ENCODE measurements at regions not wholly inside any gene's neighbourhood (a gene's known extent, or its start where the extent isn't known, plus 50 kb on each side); places are given as distances from the start of the nearest gene placed in this dataset.

DNA sequence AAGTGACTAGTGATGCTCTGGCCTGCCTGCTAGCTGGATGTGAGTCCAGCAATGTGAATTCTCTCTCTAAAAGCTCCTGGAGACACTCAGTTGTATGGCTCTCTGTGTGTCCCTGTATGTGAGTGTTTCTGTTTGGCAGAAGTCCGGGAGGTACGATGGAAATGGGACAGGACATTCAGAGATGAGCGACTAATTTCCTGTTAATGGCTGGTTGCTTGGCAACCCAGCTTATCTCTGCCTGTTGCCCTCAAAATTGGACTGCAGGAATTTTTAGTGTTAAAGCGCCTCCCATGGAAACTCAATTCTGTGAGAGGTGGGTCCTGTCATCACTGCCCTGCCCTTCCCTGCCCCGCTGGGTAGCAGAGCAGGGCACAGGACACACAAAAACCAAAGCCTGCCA lies 136.8 kb upstream of the LRFN2 start:
- DNase-seq (ENCODE audit: low read depth): peak; percentile 5
- TF ChIP-seq, protein P1, sequence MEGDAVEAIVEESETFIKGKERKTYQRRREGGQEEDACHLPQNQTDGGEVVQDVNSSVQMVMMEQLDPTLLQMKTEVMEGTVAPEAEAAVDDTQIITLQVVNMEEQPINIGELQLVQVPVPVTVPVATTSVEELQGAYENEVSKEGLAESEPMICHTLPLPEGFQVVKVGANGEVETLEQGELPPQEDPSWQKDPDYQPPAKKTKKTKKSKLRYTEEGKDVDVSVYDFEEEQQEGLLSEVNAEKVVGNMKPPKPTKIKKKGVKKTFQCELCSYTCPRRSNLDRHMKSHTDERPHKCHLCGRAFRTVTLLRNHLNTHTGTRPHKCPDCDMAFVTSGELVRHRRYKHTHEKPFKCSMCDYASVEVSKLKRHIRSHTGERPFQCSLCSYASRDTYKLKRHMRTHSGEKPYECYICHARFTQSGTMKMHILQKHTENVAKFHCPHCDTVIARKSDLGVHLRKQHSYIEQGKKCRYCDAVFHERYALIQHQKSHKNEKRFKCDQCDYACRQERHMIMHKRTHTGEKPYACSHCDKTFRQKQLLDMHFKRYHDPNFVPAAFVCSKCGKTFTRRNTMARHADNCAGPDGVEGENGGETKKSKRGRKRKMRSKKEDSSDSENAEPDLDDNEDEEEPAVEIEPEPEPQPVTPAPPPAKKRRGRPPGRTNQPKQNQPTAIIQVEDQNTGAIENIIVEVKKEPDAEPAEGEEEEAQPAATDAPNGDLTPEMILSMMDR (IDR thresholded peaks at IDR 0.05; ENCODE audit: control insufficient read depth, insufficient read depth, low read depth, low read length, missing control alignments): no peak
- no peak overlapping the region for H3K4me3 ChIP-seq (ENCODE audit: control insufficient read depth, low read depth, low read length)

- no peak for DNase-seq (ENCODE audit: low read depth)
- no peak overlapping the region for H3K4me3 ChIP-seq (ENCODE audit: control insufficient read depth, low read depth, low read length)
- TF ChIP-seq, protein P1 (IDR thresholded peaks at IDR 0.05; ENCODE audit: control insufficient read depth, insufficient read depth, low read depth, low read length, missing control alignments): no peak
These were observed 135.5 kb upstream of the LRFN2 start for GRCh38 chr6:40722553-40723258.

GRCh38 chr6:40722091-40722490 lies 134.9 kb upstream of the LRFN2 start:
- no peak overlapping the region for H3K4me3 ChIP-seq (ENCODE audit: control insufficient read depth, low read depth, low read length)
- TF ChIP-seq, protein P1 (IDR thresholded peaks at IDR 0.05; ENCODE audit: control insufficient read depth, insufficient read depth, low read depth, low read length, missing control alignments): no peak
- DNase-seq (ENCODE audit: low read depth): no peak

DNA sequence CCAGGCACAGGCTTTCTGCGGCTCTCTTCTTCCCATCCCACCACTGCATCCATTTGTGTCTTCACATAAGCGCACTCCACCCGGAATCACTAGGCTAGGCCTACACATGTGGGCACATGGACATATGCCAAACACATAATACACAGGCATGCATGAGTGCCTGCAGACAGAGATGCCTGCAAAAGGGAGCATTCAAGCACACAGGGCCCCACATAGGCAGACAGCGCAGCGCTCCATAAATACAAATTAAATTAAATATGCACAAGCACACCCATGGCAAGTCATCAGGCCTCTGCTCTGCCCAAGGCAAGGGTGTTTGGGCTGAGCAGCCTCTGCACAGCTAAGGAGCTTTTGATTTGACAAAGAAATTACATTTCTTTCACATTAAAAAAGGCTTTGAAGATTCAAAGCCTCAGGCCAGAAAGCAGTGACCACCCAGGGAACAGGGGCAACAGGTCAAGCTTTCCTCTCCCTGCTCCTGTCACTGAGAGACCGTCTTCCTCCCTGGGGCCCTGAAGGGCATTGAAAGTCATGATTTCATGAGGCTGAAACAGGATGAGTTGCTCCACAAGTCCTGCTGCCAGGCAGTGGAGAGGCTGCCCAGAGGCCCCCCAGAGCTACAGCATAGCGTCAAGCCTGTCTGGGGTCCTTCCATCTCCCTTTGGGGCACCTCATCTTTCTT lies 134.2 kb upstream of the LRFN2 start:
- no peak for DNase-seq (ENCODE audit: low read depth)
- TF ChIP-seq, protein P1 (IDR thresholded peaks at IDR 0.05; ENCODE audit: control insufficient read depth, insufficient read depth, low read depth, low read length, missing control alignments): no peak
- no peak overlapping the region for H3K4me3 ChIP-seq (ENCODE audit: control insufficient read depth, low read depth, low read length)

DNA sequence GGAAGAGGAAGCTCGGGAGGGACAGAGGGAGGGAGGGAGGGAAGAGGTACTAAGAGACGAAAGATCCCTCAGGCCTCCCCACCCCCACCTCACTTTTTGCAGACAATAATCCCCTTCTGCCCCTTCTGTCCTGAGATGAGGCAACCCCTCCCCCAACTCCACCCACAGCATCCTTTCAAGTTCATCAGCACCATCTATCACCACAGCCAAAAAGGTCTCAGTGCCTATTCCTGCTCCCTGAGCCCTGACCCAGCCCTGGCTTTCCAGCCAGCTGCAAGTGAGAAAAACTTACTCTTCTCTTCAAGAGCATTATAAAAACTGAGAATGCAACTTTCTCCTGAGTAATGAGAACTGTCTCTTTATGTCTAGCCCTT lies 133.2 kb upstream of the LRFN2 start:
- TF ChIP-seq, protein P1 (IDR thresholded peaks at IDR 0.05; ENCODE audit: control insufficient read depth, insufficient read depth, low read depth, low read length, missing control alignments): no peak
- H3K4me3 ChIP-seq (ENCODE audit: control insufficient read depth, low read depth, low read length): no peak overlapping the region
- DNase-seq (ENCODE audit: low read depth): no peak

DNA sequence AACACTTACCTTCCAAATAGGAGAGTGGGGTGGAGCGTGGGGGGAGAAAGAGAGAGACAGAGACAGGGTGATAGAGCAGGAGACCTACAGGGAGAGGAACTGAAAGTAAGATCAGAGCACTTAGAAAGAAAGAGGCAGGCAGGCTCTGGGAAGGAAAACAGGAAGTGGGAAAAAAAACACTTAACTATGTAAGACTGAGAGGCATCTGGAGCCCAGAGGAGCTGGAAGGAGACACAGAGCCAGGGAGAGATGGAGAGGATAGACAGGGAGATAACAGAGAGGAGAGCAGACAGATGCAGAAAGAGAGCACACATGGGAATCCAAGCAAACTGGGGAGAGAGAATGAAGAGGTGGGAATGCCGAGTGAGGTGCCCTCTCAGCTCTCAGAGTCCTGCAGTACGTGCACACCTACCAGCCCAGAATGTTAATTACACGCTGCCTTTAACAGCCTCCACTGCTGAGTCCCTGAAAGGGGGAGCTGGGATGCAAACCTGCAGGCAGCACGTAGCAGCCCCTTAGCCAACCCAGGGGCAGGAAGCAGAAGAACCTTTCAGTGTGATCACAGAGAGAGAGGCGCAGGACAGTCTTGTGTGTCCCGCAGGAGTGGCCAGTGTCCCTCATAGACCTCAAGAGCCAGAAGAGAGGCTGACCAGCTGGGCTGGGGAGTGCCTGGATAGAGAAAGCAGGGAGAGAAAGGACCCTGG lies 132.7 kb upstream of the LRFN2 start:
- TF ChIP-seq, protein P1 (IDR thresholded peaks at IDR 0.05; ENCODE audit: control insufficient read depth, insufficient read depth, low read depth, low read length, missing control alignments): no peak
- no peak overlapping the region for H3K4me3 ChIP-seq (ENCODE audit: control insufficient read depth, low read depth, low read length)
- peak; percentile 41 for DNase-seq (ENCODE audit: low read depth)

Measured in AG09309 (cell line).